ENCODE measurements at regions not wholly inside any gene's neighbourhood (a gene's known extent, or its start where the extent isn't known, plus 50 kb on each side); places are given as distances from the start of the nearest gene placed in this dataset.

- Histone ChIP-seq H3K27ac (no peak overlapping the region), H3K27me3 (no peaks in the 10 kb centered on the region), H3K4me1 (no peaks in the 10 kb centered on the region), H3K9me3 (no peaks in the 10 kb centered on the region), H3K36me3 (no peaks in the 10 kb centered on the region), H3K4me3 (no peak overlapping the region)
- ATAC-seq: no peak
- 100% methylated on average over 1 of the region's 2 CpGs for WGBS (ENCODE audit: insufficient coverage, low coverage, low lambda C conversion rate, missing lambda C conversion rate)
- intact Hi-C loops (cut with DNase I): loop anchor here in 1 of 2 donors (10.0 kb wide), 1 partner anchor 332 kb away; the partner anchor contains the start of gene CYP26B1
- DNase-seq: peak in 1 of 3 donors; percentile 28
- no peak for TF ChIP-seq POLR2A (IDR thresholded peaks at IDR 0.05)
- TF ChIP-seq, protein P1, sequence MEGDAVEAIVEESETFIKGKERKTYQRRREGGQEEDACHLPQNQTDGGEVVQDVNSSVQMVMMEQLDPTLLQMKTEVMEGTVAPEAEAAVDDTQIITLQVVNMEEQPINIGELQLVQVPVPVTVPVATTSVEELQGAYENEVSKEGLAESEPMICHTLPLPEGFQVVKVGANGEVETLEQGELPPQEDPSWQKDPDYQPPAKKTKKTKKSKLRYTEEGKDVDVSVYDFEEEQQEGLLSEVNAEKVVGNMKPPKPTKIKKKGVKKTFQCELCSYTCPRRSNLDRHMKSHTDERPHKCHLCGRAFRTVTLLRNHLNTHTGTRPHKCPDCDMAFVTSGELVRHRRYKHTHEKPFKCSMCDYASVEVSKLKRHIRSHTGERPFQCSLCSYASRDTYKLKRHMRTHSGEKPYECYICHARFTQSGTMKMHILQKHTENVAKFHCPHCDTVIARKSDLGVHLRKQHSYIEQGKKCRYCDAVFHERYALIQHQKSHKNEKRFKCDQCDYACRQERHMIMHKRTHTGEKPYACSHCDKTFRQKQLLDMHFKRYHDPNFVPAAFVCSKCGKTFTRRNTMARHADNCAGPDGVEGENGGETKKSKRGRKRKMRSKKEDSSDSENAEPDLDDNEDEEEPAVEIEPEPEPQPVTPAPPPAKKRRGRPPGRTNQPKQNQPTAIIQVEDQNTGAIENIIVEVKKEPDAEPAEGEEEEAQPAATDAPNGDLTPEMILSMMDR (IDR thresholded peaks at IDR 0.05): no peak
Observed at GRCh38 chr2:71812736-71813135, 334.9 kb downstream of the CYP26B1 start.

DNA sequence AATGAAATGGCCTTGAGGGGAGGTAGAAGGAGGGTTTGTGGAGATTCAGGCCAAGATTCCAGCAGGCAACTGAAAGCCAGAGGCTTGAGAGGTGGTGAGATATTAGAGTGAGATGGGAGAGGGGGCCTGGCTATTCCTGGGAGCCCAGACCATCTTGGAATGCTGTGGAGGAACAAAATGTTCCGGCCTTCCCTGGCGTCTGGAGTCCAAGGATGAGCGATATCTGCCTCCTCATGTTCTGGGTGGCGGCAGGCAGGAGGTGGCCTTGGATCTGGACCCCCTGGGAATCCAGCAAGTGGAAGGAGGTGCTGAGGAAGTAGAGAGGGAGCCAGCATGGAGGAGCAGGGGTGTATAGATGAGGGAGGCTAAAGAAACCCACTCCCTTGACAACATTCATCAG is 335.9 kb downstream of the CYP26B1 start:
- H3K4me1 ChIP-seq: no peaks in the 10 kb centered on the region
- H3K27ac ChIP-seq: no peak overlapping the region
- no peaks in the 10 kb centered on the region for H3K27me3 ChIP-seq
- H3K36me3 ChIP-seq: no peaks in the 10 kb centered on the region
- DNase-seq (no peak), ATAC-seq (no peak)
- WGBS (ENCODE audit: insufficient coverage, low coverage, low lambda C conversion rate, missing lambda C conversion rate): 80% methylated on average over 1 of the region's 4 CpGs
- no peak overlapping the region for H3K4me3 ChIP-seq
- H3K9me3 ChIP-seq: no peaks in the 10 kb centered on the region
- intact Hi-C loops (cut with DNase I): loop anchor here in 1 of 2 donors (10.0 kb wide), 1 partner anchor 333 kb away; the partner anchor contains the start of gene CYP26B1
- no peak for TF ChIP-seq POLR2A (IDR thresholded peaks at IDR 0.05)
- TF ChIP-seq, protein P1 (IDR thresholded peaks at IDR 0.05): no peak

- no peak overlapping the region for H3K4me3 ChIP-seq
- no peaks in the 10 kb centered on the region for H3K9me3 ChIP-seq
- no peaks in the 10 kb centered on the region for H3K27me3 ChIP-seq
- ATAC-seq: no peak
- no peaks in the 10 kb centered on the region for H3K36me3 ChIP-seq
- intact Hi-C loops (cut with DNase I): loop anchor here in 1 of 2 donors (10.0 kb wide), 1 partner anchor 334 kb away; the partner anchor contains the start of gene CYP26B1
- no peaks in the 10 kb centered on the region for H3K4me1 ChIP-seq
- no peak overlapping the region for H3K27ac ChIP-seq
- no peak for TF ChIP-seq POLR2A (IDR thresholded peaks at IDR 0.05)
- TF ChIP-seq, protein P1 (IDR thresholded peaks at IDR 0.05): no peak
- DNase-seq: peak in 1 of 3 donors; percentile 14
Observed at GRCh38 chr2:71811157-71811556, 336.5 kb downstream of the CYP26B1 start.

DNA sequence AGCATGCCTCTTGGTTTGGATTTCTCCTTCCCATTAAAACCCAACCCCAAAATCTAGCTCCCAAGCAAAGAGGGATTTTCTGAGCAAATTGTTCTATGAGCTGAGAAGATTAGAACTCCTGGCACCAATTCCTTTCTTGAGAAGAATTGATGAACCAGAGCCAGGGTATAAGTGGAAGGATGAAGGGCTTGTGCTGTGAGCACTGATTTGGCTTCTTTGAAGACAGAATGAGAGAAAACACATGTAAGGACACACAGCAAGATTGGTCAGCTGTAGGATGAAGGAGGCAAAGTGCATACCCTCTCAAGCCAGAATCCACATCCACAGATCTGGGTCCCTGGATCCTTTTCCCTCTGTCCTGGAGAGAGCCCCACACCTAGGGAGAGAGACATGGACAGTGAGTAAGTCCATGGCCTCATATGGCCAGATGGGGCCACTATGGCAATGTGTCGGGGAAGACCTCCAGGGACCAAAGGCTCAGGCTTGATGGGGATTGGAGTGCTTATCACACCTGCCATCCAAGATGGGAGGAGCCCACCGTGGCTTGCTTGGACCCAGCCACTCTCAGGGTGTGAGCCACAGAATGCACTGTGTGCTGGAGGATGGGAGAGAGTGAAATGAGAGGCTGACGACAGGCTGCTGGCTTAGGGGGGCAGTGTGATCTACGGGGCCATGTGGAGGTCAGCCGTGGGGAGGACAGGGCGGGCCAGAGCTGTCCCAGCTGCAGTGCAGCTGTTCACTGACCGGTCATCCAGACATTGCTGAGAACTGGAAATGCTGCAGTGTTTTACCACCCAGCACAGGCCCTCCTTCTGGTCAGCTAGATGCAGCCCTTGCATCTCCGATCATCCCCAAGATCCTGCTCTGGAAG is 339.8 kb downstream of the CYP26B1 start:
- TF ChIP-seq, protein P1 (IDR thresholded peaks at IDR 0.05): no peak
- no peak for TF ChIP-seq POLR2A (IDR thresholded peaks at IDR 0.05)
- peak in 2 of 4 donors; percentile 35 to 44 for ATAC-seq
- Histone ChIP-seq H3K36me3 (no peaks in the 10 kb centered on the region), H3K4me1 (no peaks in the 10 kb centered on the region), H3K9me3 (no peaks in the 10 kb centered on the region), H3K27ac (no peak overlapping the region), H3K27me3 (no peaks in the 10 kb centered on the region), H3K4me3 (no peak overlapping the region)
- intact Hi-C loops (cut with DNase I): loop anchor here in 1 of 2 donors (10.0 kb wide), 1 partner anchor 347 kb away; no protein-coding TSS in a partner anchor
- DNase-seq: peak in 1 of 3 donors; percentile 33
- WGBS (ENCODE audit: insufficient coverage, low coverage, low lambda C conversion rate, missing lambda C conversion rate): 63% methylated on average over 4 of the region's 8 CpGs
